ENCODE measurements at regions not wholly inside any gene's neighbourhood (a gene's known extent, or its start where the extent isn't known, plus 50 kb on each side); places are given as distances from the start of the nearest gene placed in this dataset.

- DNase-seq (ENCODE audit: low read depth) = peak; percentile 45
- H3K4me3 ChIP-seq (ENCODE audit: low read depth, low read length) = no peak overlapping the region
- TF ChIP-seq CTCF (conservative IDR thresholded peaks at IDR 0.05; ENCODE audit: low read depth, low read length) = no peak
Measured at GRCh38 chr2:213221957-213222356, 62.3 kb upstream of the SPAG16 start.

- peak; percentile 70 for DNase-seq (ENCODE audit: low read depth)
- no peak for TF ChIP-seq CTCF (conservative IDR thresholded peaks at IDR 0.05; ENCODE audit: low read depth, low read length)
- no peak overlapping the region for H3K4me3 ChIP-seq (ENCODE audit: low read depth, low read length)
Measured at GRCh38 chr2:213224366-213224765, 59.9 kb upstream of the SPAG16 start.

GRCh38 chr2:213225866-213226265, 58.4 kb upstream of the SPAG16 start:
- no peak for TF ChIP-seq CTCF (conservative IDR thresholded peaks at IDR 0.05; ENCODE audit: low read depth, low read length)
- no peak for DNase-seq (ENCODE audit: low read depth)
- no peak overlapping the region for H3K4me3 ChIP-seq (ENCODE audit: low read depth, low read length)

GRCh38 chr2:213227458-213227857, 56.8 kb upstream of the SPAG16 start:
- DNase-seq (ENCODE audit: low read depth) = no peak
- no peak overlapping the region for H3K4me3 ChIP-seq (ENCODE audit: low read depth, low read length)
- no peak for TF ChIP-seq CTCF (conservative IDR thresholded peaks at IDR 0.05; ENCODE audit: low read depth, low read length)

GRCh38 chr2:213228638-213229037, 55.6 kb upstream of the SPAG16 start:
- no peak for DNase-seq (ENCODE audit: low read depth)
- H3K4me3 ChIP-seq (ENCODE audit: low read depth, low read length) = no peak overlapping the region
- no peak for TF ChIP-seq CTCF (conservative IDR thresholded peaks at IDR 0.05; ENCODE audit: low read depth, low read length)

- no peak for TF ChIP-seq CTCF (conservative IDR thresholded peaks at IDR 0.05; ENCODE audit: low read depth, low read length)
- no peak overlapping the region for H3K4me3 ChIP-seq (ENCODE audit: low read depth, low read length)
- peak; percentile 95 for DNase-seq (ENCODE audit: low read depth)
Measured at GRCh38 chr2:213229814-213230213, 54.5 kb upstream of the SPAG16 start.

- no peak for DNase-seq (ENCODE audit: low read depth)
- no peak overlapping the region for H3K4me3 ChIP-seq (ENCODE audit: low read depth, low read length)
- no peak for TF ChIP-seq CTCF (conservative IDR thresholded peaks at IDR 0.05; ENCODE audit: low read depth, low read length)
Measured at GRCh38 chr2:213231966-213232365, 52.3 kb upstream of the SPAG16 start.

Data from choroid plexus epithelial cell (primary cell).